H9 (cell line): ENCODE measurements at regions not wholly inside any gene's neighbourhood (a gene's known extent, or its start where the extent isn't known, plus 50 kb on each side); places are given as distances from the start of the nearest gene placed in this dataset.

Experiments
- DNase-seq: peaks from one replicate; pipeline ENCODE4 v3.0.0-alpha.2; 2017
- H2AFZ ChIP-seq: one replicate; pipeline ENCODE4 v1.6.1; 2013; ENCODE audit warnings: mild to moderate bottlenecking, low read length, control low read depth, moderate library complexity
- H2AK5ac ChIP-seq: 2 replicates; pipeline ENCODE4 v1.6.1; 2013; ENCODE audit warnings: low read length, control low read depth, mixed read lengths; ENCODE audit not compliant: insufficient read length
- H2BK120ac ChIP-seq: one replicate; pipeline ENCODE4 v1.6.1; 2013; ENCODE audit warnings: low read depth, mild to moderate bottlenecking, low read length, control low read depth, inconsistent platforms; ENCODE audit not compliant: poor library complexity, severe bottlenecking
- H2BK12ac ChIP-seq: 2 replicates; pipeline ENCODE4 v1.6.1; 2013; ENCODE audit warnings: low read length, control low read depth, mixed read lengths, low read depth; ENCODE audit not compliant: insufficient read length
- H2BK15ac ChIP-seq: 2 replicates; pipeline ENCODE4 v1.6.1; 2013; ENCODE audit warnings: low read depth, low read length, control low read depth
- H2BK20ac ChIP-seq: one replicate; pipeline ENCODE4 v1.6.1; 2013; ENCODE audit warnings: low read depth, mild to moderate bottlenecking, low read length, control low read depth, inconsistent platforms; ENCODE audit not compliant: poor library complexity, severe bottlenecking
- H2BK5ac ChIP-seq: 2 replicates; pipeline ENCODE4 v1.6.1; 2013; ENCODE audit warnings: low read length, control low read depth, mixed read lengths; ENCODE audit not compliant: insufficient read length
- H3K14ac ChIP-seq: 2 replicates; pipeline ENCODE4 v1.6.1; 2013; ENCODE audit warnings: low read length, control low read depth; ENCODE audit not compliant: insufficient read depth
- H3K18ac ChIP-seq: 2 replicates; pipeline ENCODE4 v1.6.1; 2013; ENCODE audit warnings: low read depth, mild to moderate bottlenecking, mixed read lengths, low read length, control low read depth; ENCODE audit not compliant: insufficient read length
- H3K23ac ChIP-seq: 2 replicates; pipeline ENCODE4 v1.6.1; 2013; ENCODE audit warnings: low read length, control low read depth, mixed read lengths, low read depth; ENCODE audit not compliant: insufficient read length
- H3K23me2 ChIP-seq: 2 replicates; pipeline ENCODE4 v1.6.1; 2013; ENCODE audit warnings: low read depth, mild to moderate bottlenecking, mixed read lengths, low read length, control low read depth; ENCODE audit not compliant: insufficient read length, poor library complexity, severe bottlenecking
- H3K27ac ChIP-seq: 2 replicates; pipeline ENCODE4 v1.5.1; 2013; ENCODE audit warnings: low read length, control low read depth, mixed read lengths, low read depth; ENCODE audit not compliant: insufficient read length
- H3K27me3 ChIP-seq: 2 replicates; pipeline ENCODE4 v1.6.1; 2013; ENCODE audit warnings: low read length, control low read depth, inconsistent platforms; ENCODE audit not compliant: insufficient read depth
- H3K4ac ChIP-seq: 2 replicates; pipeline ENCODE4 v1.6.1; 2013; ENCODE audit warnings: low read depth, mild to moderate bottlenecking, control low read depth, inconsistent platforms, low read length, moderate library complexity
- H3K4me1 ChIP-seq: 2 replicates; pipeline ENCODE4 v1.6.1; 2013; ENCODE audit warnings: low read length, control low read depth, inconsistent platforms; ENCODE audit not compliant: insufficient read depth
- H3K4me2 ChIP-seq: 2 replicates; pipeline ENCODE4 v1.6.1; 2013; ENCODE audit warnings: low read length, control low read depth, mixed read lengths; ENCODE audit not compliant: insufficient read length, insufficient read depth
- H3K56ac ChIP-seq: 2 replicates; pipeline ENCODE4 v1.6.1; 2013; ENCODE audit warnings: low read depth, mild to moderate bottlenecking, mixed read lengths, low read length, control low read depth; ENCODE audit not compliant: insufficient read length
- H3K79me1 ChIP-seq: 2 replicates; pipeline ENCODE4 v1.6.1; 2013; ENCODE audit warnings: low read depth, mild to moderate bottlenecking, moderate library complexity, low read length, control low read depth, inconsistent platforms; ENCODE audit not compliant: insufficient read depth, poor library complexity, severe bottlenecking
- H3K79me2 ChIP-seq: 2 replicates; pipeline ENCODE4 v1.6.1; 2013; ENCODE audit warnings: low read length, control low read depth, inconsistent platforms; ENCODE audit not compliant: insufficient read depth
- H3K9ac ChIP-seq: 2 replicates; pipeline ENCODE4 v1.6.1; 2013; ENCODE audit warnings: low read length, control low read depth, mixed read lengths; ENCODE audit not compliant: insufficient read length; ENCODE audit errors: extremely low read depth
- H3K9me3 ChIP-seq: one replicate; pipeline ENCODE4 v1.6.1; 2013; ENCODE audit warnings: low read depth, low read length, inconsistent platforms; ENCODE audit not compliant: control insufficient read depth
- H3T11ph ChIP-seq: one replicate; pipeline ENCODE4 v1.6.1; 2013; ENCODE audit warnings: mild to moderate bottlenecking, low read length, control low read depth, inconsistent platforms
- H4K20me1 ChIP-seq: one replicate; pipeline ENCODE4 v1.6.1; 2013; ENCODE audit not compliant: control insufficient read depth, insufficient read length, insufficient read depth
- H4K5ac ChIP-seq: 2 replicates; pipeline ENCODE4 v1.6.1; 2013; ENCODE audit warnings: low read depth, mild to moderate bottlenecking, mixed read lengths, low read length, control low read depth; ENCODE audit not compliant: insufficient read length
- H4K8ac ChIP-seq: replicated peaks from 2 replicates; pipeline ENCODE4 v1.6.1; 2013; ENCODE audit warnings: low read length, control low read depth, mixed read lengths, low read depth; ENCODE audit not compliant: insufficient read length
- H4K91ac ChIP-seq: 2 replicates; pipeline ENCODE4 v1.6.1; 2013; ENCODE audit warnings: low read depth, mild to moderate bottlenecking, moderate library complexity, mixed read lengths, low read length, control low read depth; ENCODE audit not compliant: insufficient read length
- H3K27ac Mint-ChIP-seq, 3 experiments: 2 replicates in 2 of 3; 3 replicates in 1 of 3; pipeline ENCODE4 v1.8.0; 2020 to 2021; ENCODE audit warnings: mixed read lengths in 3 of 3, mild to moderate bottlenecking in 1 of 3, moderate library complexity in 1 of 3
- H3K27me3 Mint-ChIP-seq: 2 replicates; pipeline ENCODE4 v1.8.0; 2021; ENCODE audit warnings: low read depth, mild to moderate bottlenecking, moderate library complexity, mixed read lengths
- H3K36me3 Mint-ChIP-seq, 3 experiments: 2 replicates in 2 of 3; 3 replicates in 1 of 3; pipeline ENCODE4 v1.8.0; 2020 to 2021; ENCODE audit warnings: low read depth in 3 of 3, mixed read lengths in 3 of 3; ENCODE audit not compliant: insufficient read depth in 1 of 3
- H3K4me1 Mint-ChIP-seq, 2 experiments: 2 replicates each; pipeline ENCODE4 v1.8.0; 2020; ENCODE audit warnings: mixed read lengths in 2 of 2
- H3K4me3 Mint-ChIP-seq, 2 experiments: 2 replicates in 1 of 2; 3 replicates in 1 of 2; pipeline ENCODE4 v1.8.0; 2020 to 2021; ENCODE audit warnings: mild to moderate bottlenecking in 2 of 2, mixed read lengths in 2 of 2, moderate library complexity in 1 of 2
- H3K9me3 Mint-ChIP-seq, 2 experiments: 2 replicates in 1 of 2; 3 replicates in 1 of 2; pipeline ENCODE4 v1.8.0; 2020; ENCODE audit warnings: mild to moderate bottlenecking in 2 of 2, mixed read lengths in 2 of 2, moderate library complexity in 1 of 2
- WGBS: extraction: QIAGEN DNeasy Blood & Tissue Kit; methylation state at CpG from one replicate; pipeline ENCODE4 v1.1.7; 2013; ENCODE audit warnings: missing lambda C conversion rate, low lambda C conversion rate, mixed read lengths; ENCODE audit not compliant: insufficient read length; ENCODE audit errors: extremely low coverage; 5-methylcytosine and 5-hydroxymethylcytosine counted together
- TF ChIP-seq, protein P1 (sequence below): fragments of 200-600 bp; sonication (generic); conservative IDR thresholded peaks from 3 replicates; pipeline ENCODE4 v1.8.0; 2021; ENCODE audit warnings: antibody characterized with exemption, mild to moderate bottlenecking

DNA sequence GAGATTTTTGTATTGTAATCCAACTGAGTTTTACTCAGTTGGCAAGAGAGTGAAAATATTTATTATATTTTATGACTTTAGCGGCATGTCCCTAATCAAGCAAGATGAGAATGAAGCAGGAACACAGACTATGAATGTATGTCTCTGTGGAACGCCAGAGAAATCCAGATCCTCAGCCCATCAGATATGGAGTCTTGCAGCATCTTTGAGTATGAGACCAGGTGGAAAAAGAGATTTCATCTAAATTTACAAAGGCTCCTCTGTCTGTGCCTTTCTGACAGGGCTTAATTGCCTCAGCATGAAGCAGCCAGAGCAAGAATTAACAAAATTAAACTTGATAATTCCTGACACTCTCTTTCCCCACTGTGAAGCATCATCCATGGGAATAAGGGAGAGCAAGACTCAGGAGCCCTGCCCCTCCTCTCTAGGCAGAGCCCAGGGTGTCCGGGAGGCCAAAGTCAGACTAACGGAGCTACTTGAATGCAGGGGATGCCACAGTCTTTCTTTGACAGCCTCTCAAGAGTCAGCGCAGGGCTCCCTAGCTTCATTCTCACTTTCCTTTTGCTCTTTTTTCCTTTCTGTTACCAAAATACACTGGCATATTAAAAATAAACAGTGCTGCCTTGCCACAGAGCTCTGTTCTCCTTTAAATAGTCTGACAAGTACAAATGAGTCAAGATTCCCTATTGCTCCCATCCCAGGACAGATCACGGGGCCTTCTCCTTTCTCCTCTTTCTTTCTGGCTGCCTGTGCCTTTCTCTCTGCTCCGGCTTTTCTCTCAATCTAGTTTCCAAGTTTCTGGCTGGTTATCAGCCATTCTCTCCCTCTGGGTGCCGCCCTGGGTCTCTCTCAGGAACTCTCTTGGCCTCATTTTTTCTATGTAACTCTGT lies 132.2 kb upstream of the INHBA start:
- H2BK12ac ChIP-seq: no peak overlapping the region
- DNase-seq: no peak
- no peak overlapping the region for H3K27ac ChIP-seq
- H2BK20ac ChIP-seq: no peak overlapping the region
- no peak overlapping the region for H2BK120ac ChIP-seq
- Mint-ChIP-seq H3K4me3 (no peak overlapping the region), H3K27me3 (peaks cover 40% of the 10 kb centered on the region), H3K9me3 (peaks cover 9 to 14% of the 10 kb centered on the region in 2 experiments), H3K36me3 (peaks cover 0 to 8% (median 0%) of the 10 kb centered on the region in 3 experiments; a peak in 3 of 7 replicates), H3K4me1 (peaks cover 12 to 15% of the 10 kb centered on the region in 2 experiments), H3K27ac (peak overlapping the region in 1 of 3 experiments; percentile 14; a peak in 1 of 7 replicates)
- WGBS: no CpG with 5 or more reads among the region's 8 CpGs
- H4K5ac ChIP-seq: no peak overlapping the region
- no peaks in the 10 kb centered on the region for H3K79me1 ChIP-seq
- no peak overlapping the region for H3K18ac ChIP-seq
- H4K8ac ChIP-seq: no peak overlapping the region
- no peak overlapping the region for H2BK5ac ChIP-seq
- H3K23me2 ChIP-seq: no peaks in the 10 kb centered on the region
- no peak overlapping the region for H3K9ac ChIP-seq
- H3K4ac ChIP-seq: no peak overlapping the region
- H3K79me2 ChIP-seq: no peaks in the 10 kb centered on the region
- no peak overlapping the region for H2AFZ ChIP-seq
- H3K9me3 ChIP-seq: no peaks in the 10 kb centered on the region
- no peaks in the 10 kb centered on the region for H4K20me1 ChIP-seq
- H2BK15ac ChIP-seq: no peak overlapping the region
- H3K14ac ChIP-seq: no peak overlapping the region
- no peak overlapping the region for H3K4me2 ChIP-seq
- no peak overlapping the region for H3K23ac ChIP-seq
- no peak overlapping the region for H4K91ac ChIP-seq
- no peak overlapping the region for H3T11ph ChIP-seq
- H3K56ac ChIP-seq: no peak overlapping the region
- no peaks in the 10 kb centered on the region for H3K27me3 ChIP-seq
- H2AK5ac ChIP-seq: no peak overlapping the region
- TF ChIP-seq, protein P1, sequence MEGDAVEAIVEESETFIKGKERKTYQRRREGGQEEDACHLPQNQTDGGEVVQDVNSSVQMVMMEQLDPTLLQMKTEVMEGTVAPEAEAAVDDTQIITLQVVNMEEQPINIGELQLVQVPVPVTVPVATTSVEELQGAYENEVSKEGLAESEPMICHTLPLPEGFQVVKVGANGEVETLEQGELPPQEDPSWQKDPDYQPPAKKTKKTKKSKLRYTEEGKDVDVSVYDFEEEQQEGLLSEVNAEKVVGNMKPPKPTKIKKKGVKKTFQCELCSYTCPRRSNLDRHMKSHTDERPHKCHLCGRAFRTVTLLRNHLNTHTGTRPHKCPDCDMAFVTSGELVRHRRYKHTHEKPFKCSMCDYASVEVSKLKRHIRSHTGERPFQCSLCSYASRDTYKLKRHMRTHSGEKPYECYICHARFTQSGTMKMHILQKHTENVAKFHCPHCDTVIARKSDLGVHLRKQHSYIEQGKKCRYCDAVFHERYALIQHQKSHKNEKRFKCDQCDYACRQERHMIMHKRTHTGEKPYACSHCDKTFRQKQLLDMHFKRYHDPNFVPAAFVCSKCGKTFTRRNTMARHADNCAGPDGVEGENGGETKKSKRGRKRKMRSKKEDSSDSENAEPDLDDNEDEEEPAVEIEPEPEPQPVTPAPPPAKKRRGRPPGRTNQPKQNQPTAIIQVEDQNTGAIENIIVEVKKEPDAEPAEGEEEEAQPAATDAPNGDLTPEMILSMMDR: no peak
- H3K4me1 ChIP-seq: peaks cover 2% of the 10 kb centered on the region
